ENCODE measurements at regions not wholly inside any gene's neighbourhood (a gene's known extent, or its start where the extent isn't known, plus 50 kb on each side); places are given as distances from the start of the nearest gene placed in this dataset.

GRCh38 chr12:126509572-126509971, 1444.3 kb downstream of the AACS start:
- intact Hi-C loops (cut with micrococcal nuclease) = no loop called here
- ATAC-seq (no peak), DNase-seq (no peak)

- intact Hi-C loops (cut with micrococcal nuclease) = no loop called here
- no peak for DNase-seq
- no peak for ATAC-seq
Measured at GRCh38 chr12:126510630-126511029, 1445.4 kb downstream of the AACS start.

- intact Hi-C loops (cut with micrococcal nuclease) = no loop called here
- ATAC-seq (no peak), DNase-seq (no peak)
Measured at GRCh38 chr12:126512916-126513913, 1448.0 kb downstream of the AACS start.

- intact Hi-C loops (cut with micrococcal nuclease) = no loop called here
- no peak for ATAC-seq
- no peak for DNase-seq
Measured at GRCh38 chr12:126518596-126519200, 1453.5 kb downstream of the AACS start.

DNA sequence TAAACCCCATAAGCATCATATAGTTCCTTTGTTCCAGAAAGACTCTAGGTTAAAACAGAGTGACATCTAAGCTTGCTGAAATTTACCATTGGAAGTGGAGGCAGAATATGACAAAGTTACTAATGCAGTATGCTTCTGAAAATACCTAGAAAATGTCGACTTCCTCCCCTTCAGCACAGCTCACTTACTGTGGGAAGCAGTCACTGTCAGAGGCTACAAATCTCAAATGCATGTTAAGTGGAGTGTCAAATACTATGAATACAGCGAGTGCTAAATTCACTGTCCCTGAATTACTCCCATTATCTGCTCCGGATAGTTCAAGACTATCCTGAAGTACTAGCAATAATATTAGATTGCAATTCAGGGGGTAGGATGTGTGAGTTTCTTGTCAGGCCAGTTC, 1454.6 kb downstream of the AACS start:
- ATAC-seq (no peak), DNase-seq (no peak)
- intact Hi-C loops (cut with micrococcal nuclease) = no loop called here

DNA sequence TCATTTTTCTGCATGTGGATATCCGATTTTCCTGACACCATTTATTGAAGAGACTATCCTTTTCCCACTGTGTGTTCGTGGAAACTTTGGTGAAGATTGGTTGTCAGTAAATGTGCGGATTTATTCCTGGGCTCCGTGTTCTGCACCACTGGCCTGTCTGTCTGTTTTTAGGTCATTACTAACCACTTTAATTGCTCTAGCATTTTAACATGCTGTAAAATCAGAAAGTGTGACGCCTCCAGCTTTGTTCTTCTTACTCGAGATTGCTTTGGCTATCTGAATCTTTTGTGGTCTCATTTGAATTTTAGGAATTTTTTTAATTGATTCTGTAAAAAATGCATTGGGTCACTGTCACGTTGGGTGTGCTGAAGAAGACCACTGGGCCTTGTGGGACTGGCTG, 1458.7 kb downstream of the AACS start:
- intact Hi-C loops (cut with micrococcal nuclease) = no loop called here
- ATAC-seq (no peak), DNase-seq (no peak)

DNA sequence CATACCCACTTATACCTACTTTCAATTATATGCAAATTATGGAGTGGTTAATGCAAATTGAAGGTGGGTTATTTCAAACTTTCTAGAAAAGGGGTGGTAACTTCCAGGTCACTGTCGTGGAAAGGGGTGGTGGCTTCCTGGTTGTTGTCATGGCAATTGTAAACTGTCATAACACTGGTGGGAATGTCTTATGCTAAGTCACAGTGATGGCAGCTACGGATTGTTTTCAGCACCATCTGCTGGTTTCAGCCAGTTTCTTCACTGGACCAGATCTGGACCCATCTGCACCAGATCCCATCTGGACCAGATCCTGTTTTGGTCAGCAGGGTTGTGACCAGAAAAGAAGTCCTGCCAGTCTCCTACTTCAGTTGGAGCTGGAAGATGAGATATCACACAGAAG, 1469.3 kb downstream of the AACS start:
- intact Hi-C loops (cut with micrococcal nuclease) = no loop called here
- no peak for DNase-seq
- ATAC-seq = no peak

GRCh38 chr12:126534942-126535341, 1469.7 kb downstream of the AACS start:
- intact Hi-C loops (cut with micrococcal nuclease) = no loop called here
- no peak for DNase-seq
- ATAC-seq = no peak

GRCh38 chr12:126535971-126536370, 1470.7 kb downstream of the AACS start:
- no peak for DNase-seq
- intact Hi-C loops (cut with micrococcal nuclease) = no loop called here
- ATAC-seq = no peak

DNA sequence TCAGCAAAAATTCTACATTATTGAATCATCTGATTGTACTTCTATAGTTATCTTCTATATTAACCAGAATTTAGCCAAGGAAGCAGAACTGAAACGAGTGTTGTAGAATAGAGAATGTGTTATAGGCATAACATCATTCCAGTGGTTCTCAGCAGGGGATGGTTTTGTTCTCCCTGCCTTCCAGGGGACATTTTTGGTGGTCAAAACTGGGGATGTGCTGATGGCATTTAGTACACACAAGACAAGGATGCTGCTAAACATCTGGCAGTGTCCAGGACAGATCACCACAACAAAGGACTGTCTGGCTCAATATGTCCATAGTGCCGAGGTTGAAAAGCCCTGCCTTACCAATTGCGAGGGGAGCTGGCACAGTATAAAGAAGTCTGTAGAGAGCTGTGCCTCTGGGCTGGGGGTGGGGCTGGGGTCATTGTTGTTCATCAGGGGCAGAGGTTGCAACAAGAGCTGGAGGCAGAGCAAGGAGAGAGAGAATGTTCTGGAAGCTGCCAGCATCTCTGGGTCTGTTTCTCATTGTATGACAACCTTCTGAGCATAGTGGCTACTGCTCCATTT, 1472.8 kb downstream of the AACS start:
- intact Hi-C loops (cut with micrococcal nuclease) = no loop called here
- DNase-seq (no peak), ATAC-seq (no peak)

DNA sequence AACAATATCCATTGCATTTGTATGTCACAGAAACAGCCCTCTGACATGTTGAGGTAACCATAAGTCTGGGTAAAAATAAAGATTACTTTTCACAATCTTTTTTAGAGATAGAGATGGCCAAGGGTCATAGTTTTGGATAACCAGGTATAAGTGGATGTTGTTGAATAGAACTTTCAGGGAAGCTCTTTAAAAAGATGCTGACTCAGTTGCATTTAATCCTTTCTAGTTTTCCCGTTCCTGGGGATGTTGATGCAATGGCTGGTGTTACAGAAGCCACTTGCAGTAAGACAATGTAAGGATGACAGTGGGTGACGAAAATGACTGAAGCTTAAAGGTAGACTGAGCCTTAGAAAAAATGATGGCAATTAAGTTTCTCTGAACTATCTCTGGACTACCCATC, 1473.7 kb downstream of the AACS start:
- no peak for DNase-seq
- no peak for ATAC-seq
- intact Hi-C loops (cut with micrococcal nuclease) = no loop called here

- no peak for DNase-seq
- intact Hi-C loops (cut with micrococcal nuclease) = no loop called here
- no peak for ATAC-seq
Measured at GRCh38 chr12:126545411-126545810, 1480.2 kb downstream of the AACS start.

GRCh38 chr12:126547905-126548304, 1482.7 kb downstream of the AACS start:
- DNase-seq (no peak), ATAC-seq (no peak)
- intact Hi-C loops (cut with micrococcal nuclease) = no loop called here

- DNase-seq (no peak), ATAC-seq (no peak)
- intact Hi-C loops (cut with micrococcal nuclease) = no loop called here
Measured at GRCh38 chr12:126551869-126552268, 1486.6 kb downstream of the AACS start.

- ATAC-seq (no peak), DNase-seq (no peak)
- intact Hi-C loops (cut with micrococcal nuclease) = no loop called here
Measured at GRCh38 chr12:126554625-126555024, 1489.4 kb downstream of the AACS start.

DNA sequence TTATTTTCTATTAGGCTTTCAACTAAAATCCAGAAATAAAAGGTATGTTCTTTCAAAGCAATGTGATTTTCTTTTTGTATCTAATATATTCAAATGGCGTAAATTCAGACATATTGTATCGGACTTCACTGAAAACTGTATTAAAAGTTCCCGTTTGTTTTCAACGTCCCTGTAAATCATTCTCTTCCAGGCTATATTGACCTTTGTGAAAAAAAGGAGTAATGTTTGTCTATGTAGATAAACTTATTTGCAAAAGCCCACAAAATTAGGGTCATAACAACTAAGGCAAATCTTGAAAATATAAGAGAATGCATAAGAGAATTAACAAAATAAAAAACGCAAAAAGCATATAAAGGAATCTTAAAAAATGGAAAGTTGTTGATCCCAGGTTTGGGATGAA, 1492.4 kb downstream of the AACS start:
- intact Hi-C loops (cut with micrococcal nuclease) = no loop called here
- DNase-seq (no peak), ATAC-seq (no peak)

DNA sequence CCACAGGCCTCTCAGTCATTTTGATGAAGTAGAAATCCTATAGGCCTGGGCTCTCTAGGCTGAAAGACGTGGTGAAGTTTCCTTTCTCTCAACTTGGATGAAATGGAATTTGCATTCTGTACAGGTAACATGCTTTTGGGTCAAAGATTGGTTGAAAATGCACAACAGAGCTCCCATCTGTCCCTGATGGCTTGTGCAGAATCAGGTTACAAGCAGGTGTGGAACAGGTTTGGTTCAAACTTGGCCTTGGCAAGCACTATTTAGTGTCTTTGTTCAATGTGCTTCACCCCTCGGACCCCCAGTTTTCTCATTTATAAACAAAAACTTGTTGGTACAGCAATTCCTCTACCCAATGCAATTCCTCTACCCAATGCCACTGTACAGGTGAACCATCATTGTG, 1493.0 kb downstream of the AACS start:
- ATAC-seq (no peak), DNase-seq (no peak)
- intact Hi-C loops (cut with micrococcal nuclease) = no loop called here

- intact Hi-C loops (cut with micrococcal nuclease) = no loop called here
- ATAC-seq (no peak), DNase-seq (no peak)
Measured at GRCh38 chr12:126558810-126559209, 1493.6 kb downstream of the AACS start.

- ATAC-seq (no peak), DNase-seq (no peak)
- intact Hi-C loops (cut with micrococcal nuclease) = no loop called here
Measured at GRCh38 chr12:126567016-126567415, 1501.8 kb downstream of the AACS start.

DNA sequence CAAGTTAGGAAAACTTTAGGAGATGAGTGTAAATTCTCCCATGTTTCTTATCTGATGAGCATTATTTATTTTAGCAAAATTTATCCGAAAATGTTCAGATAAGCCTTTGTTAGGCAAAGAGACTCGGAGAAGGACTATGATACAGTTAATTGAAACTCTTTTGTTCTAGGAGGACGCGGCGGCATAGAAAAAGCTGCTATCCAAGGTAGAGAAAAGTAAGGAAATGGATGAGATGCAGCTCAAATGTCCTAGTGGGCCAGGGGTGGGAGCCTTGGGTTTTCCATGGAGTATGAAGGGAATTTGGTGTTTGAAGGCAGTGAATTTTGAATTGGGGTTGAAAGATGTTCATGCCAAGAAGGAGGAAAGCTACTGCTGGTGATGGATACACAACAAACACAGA, 1504.5 kb downstream of the AACS start:
- no peak for DNase-seq
- ATAC-seq = no peak
- intact Hi-C loops (cut with micrococcal nuclease) = no loop called here

- ATAC-seq = no peak
- no peak for DNase-seq
- intact Hi-C loops (cut with micrococcal nuclease) = no loop called here
Measured at GRCh38 chr12:126570566-126570965, 1505.3 kb downstream of the AACS start.
